SK-N-MC (cell line): ENCODE measurements at regions not wholly inside any gene's neighbourhood (a gene's known extent, or its start where the extent isn't known, plus 50 kb on each side); places are given as distances from the start of the nearest gene placed in this dataset.

ENCODE experiments used
- EZH2 ChIP-seq: fragments of 200-600 bp; sonication (generic); IDR thresholded peaks from one replicate; pipeline ENCODE4 v1.6.1; 2017; ENCODE audit warnings: antibody characterized with exemption
- POLR2AphosphoS5 ChIP-seq: IDR thresholded peaks from 2 replicates; pipeline ENCODE4 v1.6.1; 2012; ENCODE audit warnings: mild to moderate bottlenecking, low read depth, low read length, borderline replicate concordance

DNA sequence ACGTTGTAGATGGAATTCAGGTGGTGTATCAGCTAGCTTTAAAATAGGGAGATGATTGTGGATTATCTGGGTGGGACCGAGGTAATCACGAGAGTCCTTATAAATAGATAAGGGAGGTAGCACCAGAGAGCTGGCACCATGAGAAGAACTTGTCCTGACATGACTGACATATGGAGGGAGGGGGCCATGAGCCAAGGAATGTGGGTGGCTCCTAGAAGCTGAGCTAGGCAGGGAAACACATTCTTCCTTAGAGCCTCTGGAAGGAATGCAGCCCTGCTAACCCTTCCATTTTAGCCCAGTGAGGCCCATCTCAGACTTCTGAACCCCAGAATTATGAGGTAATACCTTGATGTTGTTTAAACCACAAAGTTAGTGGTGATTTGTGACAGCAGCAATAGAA, 321.1 kb upstream of the SULF2 start:
- TF ChIP-seq EZH2 (no peak), POLR2AphosphoS5 (no peak)
